Type B pancreatic cell (in vitro differentiated cells): ENCODE measurements at regions not wholly inside any gene's neighbourhood (a gene's known extent, or its start where the extent isn't known, plus 50 kb on each side); places are given as distances from the start of the nearest gene placed in this dataset.

Experiments
- DNase-seq: peaks from one replicate; pipeline ENCODE4 v3.0.0; 2021; ENCODE audit warnings: mixed read lengths; ENCODE audit not compliant: unreplicated experiment; ENCODE audit errors: extremely low spot score
- H3K27ac Mint-ChIP-seq: 2 replicates; pipeline ENCODE4 v1.8.0; 2021; ENCODE audit warnings: mild to moderate bottlenecking, mixed read lengths
- H3K27me3 Mint-ChIP-seq: 2 replicates; pipeline ENCODE4 v1.8.0; 2021; ENCODE audit warnings: mixed read lengths
- H3K36me3 Mint-ChIP-seq: 2 replicates; pipeline ENCODE4 v1.8.0; 2021; ENCODE audit warnings: mixed read lengths
- H3K4me1 Mint-ChIP-seq: one replicate; pipeline ENCODE4 v1.8.0; 2021; ENCODE audit warnings: mixed read lengths; ENCODE audit not compliant: unreplicated experiment
- H3K4me3 Mint-ChIP-seq: 2 replicates; pipeline ENCODE4 v1.8.0; 2021; ENCODE audit warnings: mild to moderate bottlenecking, mixed read lengths
- H3K9me3 Mint-ChIP-seq: 2 replicates; pipeline ENCODE4 v1.8.0; 2021; ENCODE audit warnings: mixed read lengths
- TF ChIP-seq, protein P1 (sequence below): fragments of 200-600 bp; sonication (generic); conservative IDR thresholded peaks from 2 replicates; pipeline ENCODE4 v1.5.0; 2021; ENCODE audit warnings: antibody characterized with exemption, mild to moderate bottlenecking

GRCh38 chr13:37319031-37319443 lies 213.6 kb upstream of the CSNK1A1L start:
- H3K4me1 Mint-ChIP-seq = no peaks in the 10 kb centered on the region
- no peak overlapping the region for H3K27ac Mint-ChIP-seq
- H3K36me3 Mint-ChIP-seq = peaks cover 3% of the 10 kb centered on the region
- peaks cover 15% of the 10 kb centered on the region for H3K9me3 Mint-ChIP-seq
- H3K4me3 Mint-ChIP-seq = no peak overlapping the region
- H3K27me3 Mint-ChIP-seq = no peaks in the 10 kb centered on the region
- DNase-seq = no peak
- TF ChIP-seq, protein P1, sequence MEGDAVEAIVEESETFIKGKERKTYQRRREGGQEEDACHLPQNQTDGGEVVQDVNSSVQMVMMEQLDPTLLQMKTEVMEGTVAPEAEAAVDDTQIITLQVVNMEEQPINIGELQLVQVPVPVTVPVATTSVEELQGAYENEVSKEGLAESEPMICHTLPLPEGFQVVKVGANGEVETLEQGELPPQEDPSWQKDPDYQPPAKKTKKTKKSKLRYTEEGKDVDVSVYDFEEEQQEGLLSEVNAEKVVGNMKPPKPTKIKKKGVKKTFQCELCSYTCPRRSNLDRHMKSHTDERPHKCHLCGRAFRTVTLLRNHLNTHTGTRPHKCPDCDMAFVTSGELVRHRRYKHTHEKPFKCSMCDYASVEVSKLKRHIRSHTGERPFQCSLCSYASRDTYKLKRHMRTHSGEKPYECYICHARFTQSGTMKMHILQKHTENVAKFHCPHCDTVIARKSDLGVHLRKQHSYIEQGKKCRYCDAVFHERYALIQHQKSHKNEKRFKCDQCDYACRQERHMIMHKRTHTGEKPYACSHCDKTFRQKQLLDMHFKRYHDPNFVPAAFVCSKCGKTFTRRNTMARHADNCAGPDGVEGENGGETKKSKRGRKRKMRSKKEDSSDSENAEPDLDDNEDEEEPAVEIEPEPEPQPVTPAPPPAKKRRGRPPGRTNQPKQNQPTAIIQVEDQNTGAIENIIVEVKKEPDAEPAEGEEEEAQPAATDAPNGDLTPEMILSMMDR = no peak

- Mint-ChIP-seq H3K27me3 (no peaks in the 10 kb centered on the region), H3K27ac (no peak overlapping the region), H3K4me1 (no peaks in the 10 kb centered on the region), H3K9me3 (peaks cover 15% of the 10 kb centered on the region), H3K36me3 (peaks cover 3% of the 10 kb centered on the region), H3K4me3 (no peak overlapping the region)
- TF ChIP-seq, protein P1 = no peak
- DNase-seq = no peak
Observed at GRCh38 chr13:37316935-37317334, 211.5 kb upstream of the CSNK1A1L start.

GRCh38 chr13:37313372-37313771 lies 207.9 kb upstream of the CSNK1A1L start:
- H3K9me3 Mint-ChIP-seq = peaks cover 4% of the 10 kb centered on the region
- no peaks in the 10 kb centered on the region for H3K27me3 Mint-ChIP-seq
- TF ChIP-seq, protein P1 = no peak
- H3K4me1 Mint-ChIP-seq = no peaks in the 10 kb centered on the region
- H3K27ac Mint-ChIP-seq = no peak overlapping the region
- H3K36me3 Mint-ChIP-seq = no peaks in the 10 kb centered on the region
- DNase-seq = no peak
- H3K4me3 Mint-ChIP-seq = no peak overlapping the region

DNA sequence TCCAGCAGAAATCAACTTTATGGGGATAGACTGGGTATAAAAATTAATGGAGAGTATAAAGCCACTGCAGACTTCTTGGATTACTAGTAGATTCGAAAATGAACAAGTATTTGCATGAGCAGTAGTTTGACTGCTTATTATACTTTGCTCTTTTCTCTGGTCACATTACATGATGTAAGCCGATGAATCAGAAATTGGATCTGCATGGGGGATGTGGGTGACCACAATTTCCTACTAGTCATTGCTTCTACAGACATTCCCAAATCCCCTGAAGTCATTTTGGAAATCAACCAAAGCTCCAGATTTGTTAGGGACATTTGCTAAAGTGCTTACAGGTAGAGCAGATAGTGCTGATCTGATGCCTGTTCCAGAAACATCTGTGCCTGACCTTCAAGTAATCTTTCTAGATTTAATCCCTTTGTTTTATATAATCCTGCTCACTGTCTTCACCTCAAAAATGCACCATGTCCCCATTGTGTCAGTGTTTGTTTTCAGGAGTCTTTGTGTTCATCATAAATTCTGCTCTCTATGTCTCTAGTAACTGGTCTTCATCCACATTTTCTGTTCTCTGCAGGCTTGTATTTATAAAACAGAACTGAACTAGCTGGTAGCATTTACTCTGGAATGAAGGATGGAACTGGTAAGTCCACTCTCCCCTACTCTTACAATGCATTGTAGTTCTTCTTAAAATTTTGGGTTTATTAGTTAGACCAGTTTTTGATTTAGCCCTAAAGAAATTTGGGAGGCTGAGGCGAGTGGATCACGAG lies 201.5 kb upstream of the CSNK1A1L start:
- no peak for DNase-seq
- H3K27me3 Mint-ChIP-seq = no peaks in the 10 kb centered on the region
- no peak overlapping the region for H3K4me3 Mint-ChIP-seq
- TF ChIP-seq, protein P1 = no peak
- H3K36me3 Mint-ChIP-seq = no peaks in the 10 kb centered on the region
- H3K27ac Mint-ChIP-seq = no peak overlapping the region
- H3K4me1 Mint-ChIP-seq = no peaks in the 10 kb centered on the region
- H3K9me3 Mint-ChIP-seq = no peaks in the 10 kb centered on the region

DNA sequence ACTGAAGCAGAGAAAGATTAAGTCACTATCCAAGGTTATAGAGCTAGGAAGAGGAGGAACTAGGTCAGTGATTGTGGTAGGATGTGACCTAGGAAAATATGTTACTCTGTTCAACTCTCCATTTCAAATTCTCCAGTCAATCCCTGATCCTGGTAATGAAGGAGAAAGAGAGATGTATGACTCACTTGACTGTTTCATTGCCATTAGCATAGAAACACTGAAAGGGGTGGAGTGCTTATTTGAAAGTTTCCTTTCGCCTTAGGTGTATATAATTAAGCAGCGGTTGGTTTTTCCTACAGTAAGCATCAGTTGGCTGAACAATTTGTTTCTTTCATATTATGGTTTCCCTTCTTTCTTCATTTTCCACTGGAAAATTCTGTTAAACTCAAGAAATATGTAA lies 198.1 kb upstream of the CSNK1A1L start:
- Mint-ChIP-seq H3K27me3 (no peaks in the 10 kb centered on the region), H3K27ac (no peak overlapping the region), H3K4me3 (no peak overlapping the region), H3K4me1 (no peaks in the 10 kb centered on the region), H3K36me3 (no peaks in the 10 kb centered on the region), H3K9me3 (no peaks in the 10 kb centered on the region)
- TF ChIP-seq, protein P1 = no peak
- DNase-seq = no peak
